ENCODE measurements at regions not wholly inside any gene's neighbourhood (a gene's known extent, or its start where the extent isn't known, plus 50 kb on each side); places are given as distances from the start of the nearest gene placed in this dataset.

- no peak for TF ChIP-seq CTCF (IDR thresholded peaks at IDR 0.05; ENCODE audit: insufficient read depth, low read length, poor library complexity, severe bottlenecking)
- no peak for DNase-seq (ENCODE audit: low read depth)
- no peak overlapping the region for H3K4me3 ChIP-seq (ENCODE audit: low read depth, low read length)
- H3K27me3 ChIP-seq (ENCODE audit: control insufficient read depth, insufficient read depth, low read length) = no peaks in the 10 kb centered on the region
- no peaks in the 10 kb centered on the region for H3K36me3 ChIP-seq (ENCODE audit: control insufficient read depth, insufficient read depth, low read length)
Observed at GRCh38 chr10:125273023-125273422, 112.7 kb upstream of the CTBP2 start.

DNA sequence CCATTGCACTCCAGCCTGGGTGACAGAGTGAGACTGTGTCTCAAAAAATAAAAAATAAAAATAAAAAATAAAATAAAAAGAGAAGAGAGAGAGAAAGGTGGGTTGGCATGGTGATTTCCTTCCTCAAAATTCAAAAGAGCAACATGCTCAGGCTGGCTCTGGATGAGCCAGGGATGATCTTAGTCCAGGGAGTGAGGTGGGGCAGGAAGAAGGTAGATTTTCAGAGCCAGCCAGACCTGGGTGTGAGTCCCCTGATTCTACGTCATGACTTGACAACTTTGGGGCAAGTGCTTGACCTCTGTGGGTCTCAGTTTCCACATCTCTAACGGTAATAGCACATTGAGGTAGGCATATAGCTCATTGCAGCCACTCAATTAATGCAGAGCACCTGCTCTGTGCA lies 109.4 kb upstream of the CTBP2 start:
- Histone ChIP-seq H3K4me3 (ENCODE audit: low read depth, low read length) (no peak overlapping the region), H3K27me3 (ENCODE audit: control insufficient read depth, insufficient read depth, low read length) (no peaks in the 10 kb centered on the region), H3K36me3 (ENCODE audit: control insufficient read depth, insufficient read depth, low read length) (no peaks in the 10 kb centered on the region)
- DNase-seq (ENCODE audit: low read depth) = no peak
- no peak for TF ChIP-seq CTCF (IDR thresholded peaks at IDR 0.05; ENCODE audit: insufficient read depth, low read length, poor library complexity, severe bottlenecking)

DNA sequence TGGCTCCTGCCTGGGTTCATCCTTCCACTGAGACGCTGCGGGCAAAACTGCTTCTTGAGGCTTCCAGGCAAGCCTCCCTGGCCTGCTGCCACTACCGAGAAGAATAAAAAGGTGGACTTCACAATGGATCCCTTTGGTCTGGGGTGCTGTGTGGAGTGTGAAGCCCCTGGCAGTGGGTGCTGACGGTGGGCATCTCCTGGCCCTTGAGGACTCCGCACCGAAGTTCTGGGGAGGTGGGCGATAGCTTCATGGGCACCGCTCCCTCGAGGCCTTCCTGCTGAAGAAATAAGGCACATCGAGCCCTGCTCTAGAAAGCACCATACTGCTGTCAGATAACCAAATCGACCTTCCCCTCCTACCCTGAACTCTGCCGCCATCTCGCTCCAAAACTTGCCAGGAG lies 106.6 kb upstream of the CTBP2 start:
- Histone ChIP-seq H3K27me3 (ENCODE audit: control insufficient read depth, insufficient read depth, low read length) (no peaks in the 10 kb centered on the region), H3K4me3 (ENCODE audit: low read depth, low read length) (no peak overlapping the region), H3K36me3 (ENCODE audit: control insufficient read depth, insufficient read depth, low read length) (no peaks in the 10 kb centered on the region)
- no peak for TF ChIP-seq CTCF (IDR thresholded peaks at IDR 0.05; ENCODE audit: insufficient read depth, low read length, poor library complexity, severe bottlenecking)
- no peak for DNase-seq (ENCODE audit: low read depth)

GRCh38 chr10:125266541-125266940 lies 106.2 kb upstream of the CTBP2 start:
- Histone ChIP-seq H3K4me3 (ENCODE audit: low read depth, low read length) (no peak overlapping the region), H3K36me3 (ENCODE audit: control insufficient read depth, insufficient read depth, low read length) (no peaks in the 10 kb centered on the region), H3K27me3 (ENCODE audit: control insufficient read depth, insufficient read depth, low read length) (no peaks in the 10 kb centered on the region)
- TF ChIP-seq CTCF (IDR thresholded peaks at IDR 0.05; ENCODE audit: insufficient read depth, low read length, poor library complexity, severe bottlenecking) = no peak
- no peak for DNase-seq (ENCODE audit: low read depth)

DNA sequence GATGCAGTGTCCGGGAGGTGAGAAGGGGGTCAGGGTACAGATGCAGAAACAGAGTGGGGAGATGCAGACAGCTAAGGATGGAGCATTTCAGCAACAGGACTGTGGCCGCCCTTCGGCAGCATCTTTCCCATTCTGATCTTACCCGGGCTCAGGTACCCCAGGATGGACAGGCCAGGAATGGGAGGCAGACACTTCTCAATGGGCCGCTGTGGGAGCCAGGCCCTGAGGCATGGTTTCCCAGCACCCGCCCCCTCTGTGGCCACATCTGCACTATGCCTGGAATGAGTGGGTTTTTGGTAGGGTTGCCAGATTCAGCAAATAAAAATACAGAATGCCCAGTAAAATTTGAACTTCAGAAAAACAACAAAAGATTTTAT lies 105.2 kb upstream of the CTBP2 start:
- no peak overlapping the region for H3K4me3 ChIP-seq (ENCODE audit: low read depth, low read length)
- no peak for TF ChIP-seq CTCF (IDR thresholded peaks at IDR 0.05; ENCODE audit: insufficient read depth, low read length, poor library complexity, severe bottlenecking)
- no peaks in the 10 kb centered on the region for H3K36me3 ChIP-seq (ENCODE audit: control insufficient read depth, insufficient read depth, low read length)
- no peak for DNase-seq (ENCODE audit: low read depth)
- H3K27me3 ChIP-seq (ENCODE audit: control insufficient read depth, insufficient read depth, low read length) = no peaks in the 10 kb centered on the region

DNA sequence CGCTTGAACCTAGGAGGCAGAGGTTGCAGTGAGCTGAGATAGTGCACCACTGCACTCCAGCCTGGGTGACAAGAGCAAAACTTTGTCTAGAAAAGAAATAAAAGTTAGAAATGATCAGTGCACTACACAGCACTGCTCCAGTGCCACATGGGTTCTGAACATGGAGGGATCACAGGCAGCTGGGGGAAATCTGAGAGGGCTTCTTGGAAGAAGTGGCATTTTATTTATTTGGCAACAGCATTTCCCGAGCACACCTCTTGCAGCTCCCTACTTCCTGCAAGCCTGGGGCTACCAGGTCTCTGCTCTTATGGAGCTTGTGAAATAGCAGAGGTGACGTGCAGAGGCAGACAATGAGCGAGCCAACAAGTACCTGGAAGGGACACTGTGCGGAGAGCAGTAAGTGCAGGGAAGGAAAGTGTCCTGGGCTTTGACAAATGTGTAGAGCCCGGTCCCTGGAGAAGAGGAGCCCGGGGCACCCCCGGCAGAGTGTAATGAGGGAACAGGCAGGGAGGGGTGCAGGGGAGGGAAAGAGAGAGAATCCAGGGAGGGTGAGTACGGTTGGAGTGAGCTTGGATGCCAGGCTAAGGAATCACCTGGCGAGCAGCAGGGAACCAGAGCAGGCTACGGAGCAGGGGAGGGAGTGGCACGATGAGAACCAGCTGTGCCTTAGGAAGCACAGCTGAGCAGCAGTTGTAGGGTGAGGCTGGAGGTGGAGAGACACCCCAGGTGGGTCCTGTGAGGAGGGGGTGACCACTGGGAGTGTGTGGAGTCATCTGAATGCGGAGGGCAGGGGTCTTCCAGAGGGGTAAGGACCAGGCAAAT lies 104.6 kb upstream of the CTBP2 start:
- no peak for DNase-seq (ENCODE audit: low read depth)
- H3K36me3 ChIP-seq (ENCODE audit: control insufficient read depth, insufficient read depth, low read length) = no peaks in the 10 kb centered on the region
- H3K27me3 ChIP-seq (ENCODE audit: control insufficient read depth, insufficient read depth, low read length) = no peaks in the 10 kb centered on the region
- TF ChIP-seq CTCF (IDR thresholded peaks at IDR 0.05; ENCODE audit: insufficient read depth, low read length, poor library complexity, severe bottlenecking) = no peak
- no peak overlapping the region for H3K4me3 ChIP-seq (ENCODE audit: low read depth, low read length)

Measured in kidney epithelial cell (primary cell).